GM10248 (cell line): ENCODE measurements at regions not wholly inside any gene's neighbourhood (a gene's known extent, or its start where the extent isn't known, plus 50 kb on each side); places are given as distances from the start of the nearest gene placed in this dataset.

Experiments used
- CTCF ChIA-PET: fragments of 300-600 bp; sonication (Branson Sonifier 250); formaldehyde crosslinking; extraction: SDS; loops from one replicate; lab custom pipeline; 2021; ENCODE audit warnings: antibody characterized with exemption; lab: Yijun Ruan, JAX
- POLR2A ChIA-PET: fragments of 350-650 bp; sonication (Branson Sonifier 250); formaldehyde crosslinking; extraction: SDS; loops from one replicate; lab custom pipeline; 2020; ENCODE audit warnings: antibody characterized with exemption; lab: Yijun Ruan, JAX
- DNase-seq: peaks from one replicate; pipeline ENCODE4 v3.0.0; 2012; ENCODE audit errors: extremely low spot score
- CTCF ChIP-seq: IDR thresholded peaks from 2 replicates; pipeline ENCODE4 v1.5.1; 2012; ENCODE audit warnings: mild to moderate bottlenecking, low read depth; ENCODE audit errors: extremely low read depth, missing control alignments, control extremely low read depth

- no peak for TF ChIP-seq CTCF
- ChIA-PET CTCF (interaction anchor here (1.0 kb wide), 1 partner anchor 17 kb away, joined by 3 read pairs; no protein-coding TSS in a partner anchor), POLR2A (no interaction called here)
- DNase-seq: no peak
Observed at GRCh38 chr2:163475815-163476214, 260.0 kb downstream of the FIGN start.

GRCh38 chr2:163474889-163475288 is 260.9 kb downstream of the FIGN start:
- ChIA-PET CTCF (interaction anchor here (1.2 kb wide), 1 partner anchor 76 kb away, joined by 3 read pairs; no protein-coding TSS in a partner anchor), POLR2A (no interaction called here)
- no peak for TF ChIP-seq CTCF
- DNase-seq: no peak

GRCh38 chr2:163474319-163474744 is 261.5 kb downstream of the FIGN start:
- POLR2A ChIA-PET: no interaction called here
- TF ChIP-seq CTCF: no peak
- DNase-seq: no peak
- CTCF ChIA-PET: interaction anchor here (1.2 kb wide), 1 partner anchor 76 kb away, joined by 3 read pairs; no protein-coding TSS in a partner anchor

GRCh38 chr2:163471947-163472346 is 263.9 kb downstream of the FIGN start:
- no peak for DNase-seq
- no peak for TF ChIP-seq CTCF
- CTCF ChIA-PET: interaction anchor here (0.8 to 2.6 kb wide), 3 partner anchors 9 to 16 kb away, joined by 3 to 11 read pairs (median 9); no protein-coding TSS in a partner anchor
- POLR2A ChIA-PET: no interaction called here

GRCh38 chr2:163469561-163469962 is 266.2 kb downstream of the FIGN start:
- POLR2A ChIA-PET: no interaction called here
- no peak for TF ChIP-seq CTCF
- no peak for DNase-seq
- CTCF ChIA-PET: no interaction called here

- ChIA-PET POLR2A (no interaction called here), CTCF (no interaction called here)
- DNase-seq: no peak
- no peak for TF ChIP-seq CTCF
Observed at GRCh38 chr2:163467251-163467630, 268.6 kb downstream of the FIGN start.
